Smooth muscle cell (in vitro differentiated cells): ENCODE measurements at regions not wholly inside any gene's neighbourhood (a gene's known extent, or its start where the extent isn't known, plus 50 kb on each side); places are given as distances from the start of the nearest gene placed in this dataset.

Experiments used
- DNase-seq: peaks from one replicate; lab custom pipeline; 2025; ENCODE audit not compliant: unreplicated experiment; lab: John Stamatoyannopoulos, UW
- H2AFZ ChIP-seq: fragments of 200-600 bp; sonication (generic); 2 replicates; pipeline ENCODE4 v1.6.0; 2016; ENCODE audit warnings: antibody characterized with exemption, low read depth, mild to moderate bottlenecking
- H3F3A ChIP-seq: fragments of 200-600 bp; sonication (generic); 2 replicates; pipeline ENCODE4 v1.6.0; 2017; ENCODE audit warnings: antibody characterized with exemption, low read depth
- H3K27ac ChIP-seq: fragments of 200-600 bp; sonication (generic); 2 replicates; pipeline ENCODE4 v1.5.1; 2016; ENCODE audit warnings: low read depth, mild to moderate bottlenecking
- H3K27me3 ChIP-seq: fragments of 200-600 bp; sonication (generic); 2 replicates; pipeline ENCODE4 v1.6.1; 2016; ENCODE audit warnings: low read depth, mild to moderate bottlenecking
- H3K36me3 ChIP-seq: fragments of 200-600 bp; sonication (generic); 2 replicates; pipeline ENCODE4 v1.5.1; 2016; ENCODE audit warnings: low read depth
- H3K4me1 ChIP-seq: fragments of 200-600 bp; sonication (generic); 2 replicates; pipeline ENCODE4 v1.5.1; 2016; ENCODE audit warnings: low read depth
- H3K4me2 ChIP-seq: fragments of 200-600 bp; sonication (generic); 2 replicates; pipeline ENCODE4 v1.6.0; 2016; ENCODE audit warnings: mild to moderate bottlenecking
- H3K4me3 ChIP-seq: fragments of 200-600 bp; sonication (generic); 2 replicates; pipeline ENCODE4 v1.5.1; 2016; ENCODE audit warnings: mild to moderate bottlenecking
- H3K79me2 ChIP-seq: fragments of 200-600 bp; sonication (generic); 2 replicates; pipeline ENCODE4 v1.6.0; 2016; ENCODE audit warnings: low read depth, mild to moderate bottlenecking
- H3K9ac ChIP-seq: fragments of 200-600 bp; sonication (generic); 2 replicates; pipeline ENCODE4 v1.6.0; 2016; ENCODE audit warnings: low read depth
- H3K9me3 ChIP-seq: fragments of 200-600 bp; sonication (generic); replicated peaks from 2 replicates; pipeline ENCODE4 v1.5.1; 2016; ENCODE audit warnings: low read depth
- H4K20me1 ChIP-seq: fragments of 200-600 bp; sonication (generic); 2 replicates; pipeline ENCODE4 v1.6.0; 2016; ENCODE audit warnings: low read depth
- CTCF ChIP-seq: fragments of 200-600 bp; sonication (generic); IDR thresholded peaks from 2 replicates; pipeline ENCODE4 v1.5.1; 2017; ENCODE audit warnings: borderline replicate concordance, mild to moderate bottlenecking, antibody characterized with exemption; ENCODE audit not compliant: insufficient read depth, poor library complexity, severe bottlenecking
- WGBS: methylation state at CpG from one replicate; pipeline ENCODE4 v1.1.7; 2016; ENCODE audit warnings: low lambda C conversion rate; 5-methylcytosine and 5-hydroxymethylcytosine counted together

GRCh38 chr20:22387452-22387851 is 196.9 kb downstream of the FOXA2 start:
- no peaks in the 10 kb centered on the region for H3K9me3 ChIP-seq
- H3K9ac ChIP-seq = no peak overlapping the region
- H3K27me3 ChIP-seq = peaks cover 64% of the 10 kb centered on the region
- H3K79me2 ChIP-seq = no peaks in the 10 kb centered on the region
- no peaks in the 10 kb centered on the region for H3F3A ChIP-seq
- WGBS = 89% methylated on average over 1 of the region's 1 CpG
- no peak for TF ChIP-seq CTCF
- H3K4me1 ChIP-seq = no peaks in the 10 kb centered on the region
- H2AFZ ChIP-seq = no peak overlapping the region
- DNase-seq = no peak
- H3K27ac ChIP-seq = no peak overlapping the region
- no peaks in the 10 kb centered on the region for H3K36me3 ChIP-seq
- H4K20me1 ChIP-seq = no peaks in the 10 kb centered on the region
- H3K4me2 ChIP-seq = no peak overlapping the region
- H3K4me3 ChIP-seq = no peak overlapping the region

DNA sequence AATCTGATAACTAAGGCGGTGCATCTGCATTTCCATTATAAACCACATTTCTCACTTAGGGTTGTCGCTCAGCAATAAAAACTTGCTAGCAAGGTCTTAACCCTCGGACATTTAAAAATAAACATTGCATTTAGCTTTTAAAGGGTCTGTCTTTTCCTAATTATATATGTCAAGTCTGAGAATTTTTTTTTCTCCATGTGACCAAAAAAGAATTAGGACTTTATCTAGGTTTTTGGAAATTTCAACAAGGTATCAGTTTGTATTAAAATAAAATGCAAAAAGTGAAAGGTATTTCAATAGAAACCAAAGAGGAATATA is 198.1 kb downstream of the FOXA2 start:
- Histone ChIP-seq H3K4me3 (no peak overlapping the region), H3K4me2 (no peak overlapping the region), H3K9ac (no peak overlapping the region), H3K36me3 (no peaks in the 10 kb centered on the region), H2AFZ (no peak overlapping the region), H3K4me1 (no peaks in the 10 kb centered on the region), H3K27ac (no peak overlapping the region), H4K20me1 (no peaks in the 10 kb centered on the region), H3K79me2 (no peaks in the 10 kb centered on the region), H3K9me3 (no peaks in the 10 kb centered on the region), H3F3A (no peaks in the 10 kb centered on the region), H3K27me3 (peaks cover 57% of the 10 kb centered on the region)
- no peak for TF ChIP-seq CTCF
- 59% methylated on average over 3 of the region's 3 CpGs for WGBS
- DNase-seq = no peak

DNA sequence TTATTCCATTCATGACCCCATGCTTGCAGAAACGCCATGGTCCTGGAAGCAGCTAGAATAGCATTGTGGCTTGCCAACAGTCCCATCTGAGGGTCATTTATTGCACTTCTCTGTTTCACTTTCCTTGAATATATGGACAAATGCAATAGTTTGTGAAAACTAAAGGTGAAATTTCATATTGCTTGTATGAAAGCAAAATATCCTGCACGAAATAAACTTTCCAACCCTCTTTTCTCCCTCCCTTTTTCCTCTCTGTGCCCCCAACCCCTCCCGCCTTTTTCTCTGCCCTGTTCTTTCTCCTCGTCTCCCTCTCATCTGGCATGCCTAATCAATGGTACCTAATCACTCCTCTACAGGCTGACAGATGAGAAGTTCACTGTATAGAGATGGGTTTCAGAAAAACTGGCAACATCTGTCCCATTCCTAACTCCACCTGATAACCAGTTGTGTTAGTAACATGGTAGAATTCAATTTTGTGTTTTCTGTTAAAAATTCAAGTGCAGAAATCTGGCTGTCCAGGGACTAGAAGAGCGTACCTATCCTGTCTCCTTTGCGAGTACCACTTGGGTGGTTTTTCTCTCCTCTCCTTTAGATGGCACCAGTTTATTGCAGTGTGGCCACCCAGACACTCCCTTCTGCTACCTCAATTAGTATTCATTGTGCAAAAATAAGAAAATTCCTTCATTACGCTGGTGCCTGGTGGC is 198.6 kb downstream of the FOXA2 start:
- Histone ChIP-seq H4K20me1 (no peaks in the 10 kb centered on the region), H3K27ac (no peak overlapping the region), H3K36me3 (no peaks in the 10 kb centered on the region), H3K79me2 (no peaks in the 10 kb centered on the region), H3K4me1 (no peaks in the 10 kb centered on the region), H2AFZ (no peak overlapping the region), H3K4me2 (no peak overlapping the region), H3K27me3 (peaks cover 55% of the 10 kb centered on the region), H3K4me3 (no peak overlapping the region), H3K9ac (no peak overlapping the region), H3F3A (no peaks in the 10 kb centered on the region), H3K9me3 (no peaks in the 10 kb centered on the region)
- 63% methylated on average over 7 of the region's 7 CpGs for WGBS
- DNase-seq = no peak
- no peak for TF ChIP-seq CTCF

GRCh38 chr20:22384978-22385377 is 199.4 kb downstream of the FOXA2 start:
- Histone ChIP-seq H3K9me3 (no peaks in the 10 kb centered on the region), H3K4me3 (no peak overlapping the region)
- DNase-seq = no peak

More at GRCh38 chr20:22384978-22385377, 199.4 kb downstream of the FOXA2 start:
- Histone ChIP-seq H3K4me1 (no peaks in the 10 kb centered on the region), H3K9ac (no peak overlapping the region), H3F3A (no peaks in the 10 kb centered on the region), H2AFZ (no peak overlapping the region), H3K4me2 (no peak overlapping the region), H3K27me3 (peaks cover 50% of the 10 kb centered on the region), H3K27ac (no peak overlapping the region), H3K36me3 (no peaks in the 10 kb centered on the region), H4K20me1 (no peaks in the 10 kb centered on the region), H3K79me2 (no peaks in the 10 kb centered on the region)
- 94% methylated on average over 3 of the region's 3 CpGs for WGBS
- TF ChIP-seq CTCF = no peak
